HEK293 (cell line): ENCODE measurements at regions not wholly inside any gene's neighbourhood (a gene's known extent, or its start where the extent isn't known, plus 50 kb on each side); places are given as distances from the start of the nearest gene placed in this dataset.

Experiments
- CTCF ChIA-PET: fragments of 350-600 bp; formaldehyde crosslinking; extraction: SDS; loops from one replicate; lab custom pipeline; 2021; ENCODE audit warnings: antibody characterized with exemption; lab: Yijun Ruan, JAX
- POLR2A ChIA-PET: fragments of 300-600 bp; formaldehyde crosslinking; extraction: SDS; loops from one replicate; lab custom pipeline; 2020; ENCODE audit warnings: antibody characterized with exemption, inconsistent platforms; lab: Yijun Ruan, JAX
- H3K27ac ChIP-seq: fragments of 200-500 bp; sonication (Bioruptor generic); 2 replicates; pipeline ENCODE4 v1.5.1; 2014; ENCODE audit warnings: low read depth, low read length, control low read depth, inconsistent platforms; ENCODE audit errors: extremely low read depth
- H3K36me3 ChIP-seq, 2 experiments: fragments of 200-500 bp in 1 of 2; sonication (Bioruptor generic) in 1 of 2; 1 replicate in 1 of 2; 2 replicates in 1 of 2; pipeline ENCODE4 v1.5.1; 2014 to 2017; ENCODE audit warnings: inconsistent platforms in 2 of 2, low read length in 2 of 2; ENCODE audit not compliant: control insufficient read depth in 2 of 2, insufficient read depth in 1 of 2
- H3K4me1 ChIP-seq: fragments of 200-500 bp; sonication (Bioruptor generic); 2 replicates; pipeline ENCODE4 v1.5.1; 2014; ENCODE audit warnings: mild to moderate bottlenecking, low read length, inconsistent platforms; ENCODE audit not compliant: control insufficient read depth, insufficient read depth
- H3K4me3 ChIP-seq: 2 replicates; pipeline ENCODE4 v1.5.1; 2011; ENCODE audit warnings: low read depth, mild to moderate bottlenecking, control low read depth, low read length, moderate library complexity
- H3K9me3 ChIP-seq: fragments of 200-500 bp; sonication (Bioruptor generic); 2 replicates; pipeline ENCODE4 v1.5.1; 2014; ENCODE audit warnings: low read depth, low read length, inconsistent platforms; ENCODE audit not compliant: control insufficient read depth, insufficient read depth
- BCL11B ChIP-seq: fragments of 450-650 bp; formaldehyde crosslinking; IDR thresholded peaks from 2 replicates; pipeline ENCODE4 v1.5.1; 2016; ENCODE audit warnings: low read depth, missing biosample characterization, missing genetic modification characterization
- GLIS1 ChIP-seq: fragments of 450-650 bp; formaldehyde crosslinking; IDR thresholded peaks from 2 replicates; pipeline ENCODE4 v1.5.1; 2016; ENCODE audit warnings: missing biosample characterization, missing genetic modification characterization
- KLF8 ChIP-seq: fragments of 450-650 bp; formaldehyde crosslinking; IDR thresholded peaks from 2 replicates; pipeline ENCODE4 v1.5.1; 2016; ENCODE audit warnings: missing biosample characterization, missing genetic modification characterization
- PRDM1 ChIP-seq: fragments of 450-650 bp; formaldehyde crosslinking; IDR thresholded peaks from 2 replicates; pipeline ENCODE4; 2016; ENCODE audit warnings: missing biosample characterization, missing genetic modification characterization
- TRIM28 ChIP-seq: IDR thresholded peaks from 2 replicates; pipeline ENCODE4 v1.6.1; 2011; ENCODE audit warnings: low read length, control low read depth, borderline replicate concordance
- WT1 ChIP-seq: fragments of 450-650 bp; formaldehyde crosslinking; IDR thresholded peaks from 2 replicates; pipeline ENCODE4 v1.5.1; 2016; ENCODE audit warnings: missing biosample characterization, missing genetic modification characterization
- ZBTB17 ChIP-seq: fragments of 450-650 bp; formaldehyde crosslinking; IDR thresholded peaks from 2 replicates; pipeline ENCODE4 v1.5.1; 2016; ENCODE audit warnings: missing biosample characterization, missing genetic modification characterization
- ZNF112 ChIP-seq: fragments of 450-650 bp; formaldehyde crosslinking; IDR thresholded peaks from 2 replicates; pipeline ENCODE4 v1.5.0; 2017; ENCODE audit warnings: missing biosample characterization, missing genetic modification characterization
- ZNF114 ChIP-seq: fragments of 450-650 bp; formaldehyde crosslinking; IDR thresholded peaks from 2 replicates; pipeline ENCODE4 v1.5.0; 2017; ENCODE audit warnings: missing biosample characterization, missing genetic modification characterization
- ZNF239 ChIP-seq: fragments of 450-650 bp; formaldehyde crosslinking; IDR thresholded peaks from 2 replicates; pipeline ENCODE4 v1.5.1; 2016; ENCODE audit warnings: missing biosample characterization, missing genetic modification characterization
- ZNF366 ChIP-seq: fragments of 450-650 bp; formaldehyde crosslinking; conservative IDR thresholded peaks from 2 replicates; pipeline ENCODE4 v1.5.1; 2016; ENCODE audit warnings: missing biosample characterization, missing genetic modification characterization
- ZNF544 ChIP-seq: fragments of 450-650 bp; formaldehyde crosslinking; IDR thresholded peaks from 2 replicates; pipeline ENCODE4 v1.5.0; 2017; ENCODE audit warnings: missing biosample characterization, missing genetic modification characterization
- ZNF549 ChIP-seq: fragments of 450-650 bp; IDR thresholded peaks from 2 replicates; pipeline ENCODE4 v1.5.1; 2018; ENCODE audit warnings: missing biosample characterization, missing genetic modification characterization, mild to moderate bottlenecking, inconsistent platforms, moderate library complexity
- ZNF600 ChIP-seq: fragments of 450-650 bp; formaldehyde crosslinking; IDR thresholded peaks from 2 replicates; pipeline ENCODE4 v1.5.1; 2016; ENCODE audit warnings: missing biosample characterization, missing genetic modification characterization
- ZNF701 ChIP-seq: fragments of 450-650 bp; formaldehyde crosslinking; IDR thresholded peaks from 2 replicates; pipeline ENCODE4 v1.5.1; 2016; ENCODE audit warnings: missing biosample characterization, missing genetic modification characterization
- ZNF768 ChIP-seq: fragments of 450-650 bp; formaldehyde crosslinking; IDR thresholded peaks from 2 replicates; pipeline ENCODE4 v1.5.1; 2018; ENCODE audit warnings: missing biosample characterization, mild to moderate bottlenecking, missing genetic modification characterization
- ZSCAN16 ChIP-seq: fragments of 450-650 bp; formaldehyde crosslinking; IDR thresholded peaks from 2 replicates; pipeline ENCODE4 v1.5.1; 2016; ENCODE audit warnings: missing biosample characterization, missing genetic modification characterization
- TF ChIP-seq, protein P1 (sequence below): fragments of 450-650 bp; formaldehyde crosslinking; IDR thresholded peaks from 2 replicates; pipeline ENCODE4 v1.5.0; 2017; ENCODE audit warnings: missing biosample characterization, missing genetic modification characterization, borderline replicate concordance
- TF ChIP-seq, protein P2 (sequence below): fragments of 450-650 bp; formaldehyde crosslinking; IDR thresholded peaks from 2 replicates; pipeline ENCODE4 v1.5.1; 2016; ENCODE audit warnings: missing biosample characterization, missing genetic modification characterization
- TF ChIP-seq, protein P3 (sequence below): fragments of 450-650 bp; formaldehyde crosslinking; IDR thresholded peaks from 2 replicates; pipeline ENCODE4 v1.5.1; 2016; ENCODE audit warnings: missing biosample characterization, missing genetic modification characterization
- TF ChIP-seq, protein P4 (sequence below): fragments of 450-650 bp; formaldehyde crosslinking; IDR thresholded peaks from 2 replicates; pipeline ENCODE4 v1.5.1; 2016; ENCODE audit warnings: missing biosample characterization, missing genetic modification characterization

DNA sequence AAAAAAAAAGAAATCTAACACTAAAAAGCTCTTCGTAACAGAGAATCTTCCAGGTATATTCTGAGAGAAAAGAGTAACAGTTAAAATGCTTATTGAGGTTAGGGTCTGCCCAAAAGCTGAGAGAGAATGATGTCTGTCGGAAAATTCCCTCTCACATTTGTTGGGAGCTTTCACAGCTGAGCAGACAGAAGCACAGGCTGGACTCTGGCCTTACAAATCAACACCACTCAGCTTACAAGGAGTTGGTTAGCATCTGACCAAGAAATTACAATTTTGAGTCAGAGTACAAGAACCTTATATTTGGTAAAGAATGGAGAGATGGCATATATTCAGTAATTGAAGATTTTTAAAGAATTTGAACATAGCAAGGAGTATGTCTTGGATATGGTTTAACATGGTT is 1561.0 kb upstream of the RAG2 start (continued):
- TF ChIP-seq, protein P1, sequence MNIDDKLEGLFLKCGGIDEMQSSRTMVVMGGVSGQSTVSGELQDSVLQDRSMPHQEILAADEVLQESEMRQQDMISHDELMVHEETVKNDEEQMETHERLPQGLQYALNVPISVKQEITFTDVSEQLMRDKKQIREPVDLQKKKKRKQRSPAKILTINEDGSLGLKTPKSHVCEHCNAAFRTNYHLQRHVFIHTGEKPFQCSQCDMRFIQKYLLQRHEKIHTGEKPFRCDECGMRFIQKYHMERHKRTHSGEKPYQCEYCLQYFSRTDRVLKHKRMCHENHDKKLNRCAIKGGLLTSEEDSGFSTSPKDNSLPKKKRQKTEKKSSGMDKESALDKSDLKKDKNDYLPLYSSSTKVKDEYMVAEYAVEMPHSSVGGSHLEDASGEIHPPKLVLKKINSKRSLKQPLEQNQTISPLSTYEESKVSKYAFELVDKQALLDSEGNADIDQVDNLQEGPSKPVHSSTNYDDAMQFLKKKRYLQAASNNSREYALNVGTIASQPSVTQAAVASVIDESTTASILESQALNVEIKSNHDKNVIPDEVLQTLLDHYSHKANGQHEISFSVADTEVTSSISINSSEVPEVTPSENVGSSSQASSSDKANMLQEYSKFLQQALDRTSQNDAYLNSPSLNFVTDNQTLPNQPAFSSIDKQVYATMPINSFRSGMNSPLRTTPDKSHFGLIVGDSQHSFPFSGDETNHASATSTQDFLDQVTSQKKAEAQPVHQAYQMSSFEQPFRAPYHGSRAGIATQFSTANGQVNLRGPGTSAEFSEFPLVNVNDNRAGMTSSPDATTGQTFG = no peak
- TF ChIP-seq ZNF549 (tag by site-specific recombination) = no peak
- no peak for TF ChIP-seq WT1 (tag by site-specific recombination)
- no peak for TF ChIP-seq ZNF112 (tag by site-specific recombination)

DNA sequence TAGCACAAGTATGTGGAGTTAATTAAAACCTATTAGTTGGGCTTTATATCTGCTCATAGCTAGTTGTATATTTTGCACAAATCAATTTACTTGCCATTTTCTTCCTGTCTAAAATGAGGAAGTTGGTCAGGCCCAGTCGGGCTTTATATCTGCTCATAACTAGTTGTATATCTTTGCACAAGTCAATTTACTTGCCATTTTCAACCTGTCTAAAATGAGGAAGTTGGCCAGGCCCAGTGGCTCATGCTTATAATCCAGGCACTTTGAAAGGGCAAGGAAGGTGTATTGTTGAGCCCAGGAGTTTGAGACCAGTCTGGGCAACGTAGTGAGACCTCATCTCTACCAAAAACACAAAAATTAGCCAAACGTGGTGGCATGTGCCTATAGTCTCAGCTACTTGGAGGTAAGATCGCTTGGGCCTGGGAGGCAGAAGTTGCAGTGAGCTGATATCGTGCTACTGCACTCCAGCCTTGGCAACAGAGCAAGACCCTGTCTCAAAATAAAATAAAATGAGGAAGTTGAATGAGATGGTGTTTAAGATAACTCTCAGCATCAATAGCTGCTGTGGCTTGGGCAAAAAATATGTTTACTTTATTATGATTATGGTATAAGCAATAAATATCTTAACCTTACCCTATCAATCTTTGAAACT is 1558.6 kb upstream of the RAG2 start:
- no peaks in the 10 kb centered on the region for H3K9me3 ChIP-seq
- POLR2A ChIA-PET = no interaction called here
- CTCF ChIA-PET = interaction anchor here (0.6 kb wide), 1 partner anchor 58 kb away, joined by 3 read pairs; no protein-coding TSS in a partner anchor
- no peak for TF ChIP-seq ZNF366 (tag by site-specific recombination)
- TF ChIP-seq, protein P2, sequence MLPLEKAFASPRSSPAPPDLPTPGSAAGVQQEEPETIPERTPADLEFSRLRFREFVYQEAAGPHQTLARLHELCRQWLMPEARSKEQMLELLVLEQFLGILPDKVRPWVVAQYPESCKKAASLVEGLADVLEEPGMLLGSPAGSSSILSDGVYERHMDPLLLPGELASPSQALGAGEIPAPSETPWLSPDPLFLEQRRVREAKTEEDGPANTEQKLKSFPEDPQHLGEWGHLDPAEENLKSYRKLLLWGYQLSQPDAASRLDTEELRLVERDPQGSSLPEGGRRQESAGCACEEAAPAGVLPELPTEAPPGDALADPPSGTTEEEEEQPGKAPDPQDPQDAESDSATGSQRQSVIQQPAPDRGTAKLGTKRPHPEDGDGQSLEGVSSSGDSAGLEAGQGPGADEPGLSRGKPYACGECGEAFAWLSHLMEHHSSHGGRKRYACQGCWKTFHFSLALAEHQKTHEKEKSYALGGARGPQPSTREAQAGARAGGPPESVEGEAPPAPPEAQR (tag by site-specific recombination) = no peak
- no peak for TF ChIP-seq WT1 (tag by site-specific recombination)
- TF ChIP-seq ZBTB17 = no peak
- TF ChIP-seq ZNF768 (tag by site-specific recombination) = no peak
- TF ChIP-seq ZNF701 (tag by site-specific recombination) = no peak
- TF ChIP-seq ZNF544 = no peak
- TF ChIP-seq ZSCAN16 (tag by site-specific recombination) = no peak
- no peak for TF ChIP-seq ZNF239
- TF ChIP-seq PRDM1 (tag by site-specific recombination) = no peak
- no peak for TF ChIP-seq TRIM28
- TF ChIP-seq, protein P3, sequence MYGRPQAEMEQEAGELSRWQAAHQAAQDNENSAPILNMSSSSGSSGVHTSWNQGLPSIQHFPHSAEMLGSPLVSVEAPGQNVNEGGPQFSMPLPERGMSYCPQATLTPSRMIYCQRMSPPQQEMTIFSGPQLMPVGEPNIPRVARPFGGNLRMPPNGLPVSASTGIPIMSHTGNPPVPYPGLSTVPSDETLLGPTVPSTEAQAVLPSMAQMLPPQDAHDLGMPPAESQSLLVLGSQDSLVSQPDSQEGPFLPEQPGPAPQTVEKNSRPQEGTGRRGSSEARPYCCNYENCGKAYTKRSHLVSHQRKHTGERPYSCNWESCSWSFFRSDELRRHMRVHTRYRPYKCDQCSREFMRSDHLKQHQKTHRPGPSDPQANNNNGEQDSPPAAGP (tag by site-specific recombination) = no peak
- no peak for TF ChIP-seq ZNF600
- no peak for TF ChIP-seq GLIS1
- TF ChIP-seq BCL11B (tag by site-specific recombination) = no peak
- TF ChIP-seq, protein P4, sequence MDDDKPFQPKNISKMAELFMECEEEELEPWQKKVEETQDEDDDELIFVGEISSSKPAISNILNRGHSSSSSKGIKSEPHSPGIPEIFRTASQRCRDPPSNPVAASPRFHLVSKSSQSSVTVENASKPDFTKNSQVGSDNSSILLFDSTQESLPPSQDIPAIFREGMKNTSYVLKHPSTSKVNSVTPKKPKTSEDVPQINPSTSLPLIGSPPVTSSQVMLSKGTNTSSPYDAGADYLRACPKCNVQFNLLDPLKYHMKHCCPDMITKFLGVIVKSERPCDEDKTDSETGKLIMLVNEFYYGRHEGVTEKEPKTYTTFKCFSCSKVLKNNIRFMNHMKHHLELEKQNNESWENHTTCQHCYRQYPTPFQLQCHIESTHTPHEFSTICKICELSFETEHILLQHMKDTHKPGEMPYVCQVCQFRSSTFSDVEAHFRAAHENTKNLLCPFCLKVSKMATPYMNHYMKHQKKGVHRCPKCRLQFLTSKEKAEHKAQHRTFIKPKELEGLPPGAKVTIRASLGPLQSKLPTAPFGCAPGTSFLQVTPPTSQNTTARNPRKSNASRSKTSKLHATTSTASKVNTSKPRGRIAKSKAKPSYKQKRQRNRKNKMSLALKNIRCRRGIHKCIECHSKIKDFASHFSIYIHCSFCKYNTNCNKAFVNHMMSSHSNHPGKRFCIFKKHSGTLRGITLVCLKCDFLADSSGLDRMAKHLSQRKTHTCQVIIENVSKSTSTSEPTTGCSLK (tag by site-specific recombination) = no peak
- TF ChIP-seq ZNF114 = no peak
- no peak for TF ChIP-seq KLF8
- TF ChIP-seq, all 188 proteins: peak for 0
- Histone ChIP-seq H3K27ac (no peak overlapping the region), H3K36me3 (no peaks in the 10 kb centered on the region), H3K4me1 (no peaks in the 10 kb centered on the region), H3K4me3 (no peak overlapping the region)
